Ovary (tissue), 7 donors: ENCODE measurements at regions not wholly inside any gene's neighbourhood (a gene's known extent, or its start where the extent isn't known, plus 50 kb on each side); places are given as distances from the start of the nearest gene placed in this dataset.

Source experiments
- DNase-seq, 5 donors: peaks; one replicate each; pipeline ENCODE4 v3.0.0-alpha.2; 2019 to 2020
- H3K27ac ChIP-seq, 2 donors: fragments of 200-600 bp; one replicate each; pipeline versions ENCODE4 v1.5.1 to v1.8.0; 2019 to 2022
- H3K27me3 ChIP-seq: fragments of 200-600 bp; one replicate; pipeline ENCODE4 v1.8.0; 2022
- H3K36me3 ChIP-seq: fragments of 200-600 bp; sonication (generic); one replicate; pipeline ENCODE4 v1.5.1; 2019
- H3K4me1 ChIP-seq: one replicate; pipeline ENCODE4 v1.8.1; 2013; ENCODE audit warnings: mild to moderate bottlenecking, moderate library complexity; ENCODE audit not compliant: insufficient read depth
- H3K4me3 ChIP-seq: fragments of 200-600 bp; sonication (generic); one replicate; pipeline ENCODE4 v1.5.1; 2017
- H3K9me3 ChIP-seq, 2 donors: fragments of 200-600 bp in 1 of 2; sonication (generic) in 1 of 2; one replicate each; pipeline versions ENCODE4 v1.5.1 to v1.8.1; 2013 to 2019; ENCODE audit warnings: mild to moderate bottlenecking in 1 of 2, moderate library complexity in 1 of 2
- EP300 ChIP-seq: sonication (generic); formaldehyde crosslinking; IDR thresholded peaks from one replicate; pipeline ENCODE4 v1.6.1; 2017; ENCODE audit warnings: antibody characterized with exemption
- POLR2A ChIP-seq: fragments of 450-650 bp; IDR thresholded peaks from one replicate; pipeline ENCODE4 v1.6.1; 2017; ENCODE audit warnings: antibody characterized with exemption, mild to moderate bottlenecking, moderate library complexity
- WGBS, 3 donors: extraction: QIAGEN DNeasy Blood & Tissue Kit in 1 of 3; methylation state at CpG; one replicate each; pipeline versions ENCODE4 v1.1.5 to v1.1.7; 2013 to 2017; 5-methylcytosine and 5-hydroxymethylcytosine counted together
- intact Hi-C, 4 donors: fragments of 100-400 bp; cut with DNase I; formaldehyde crosslinking; loops; one replicate each; pipeline versions ENCODE4 v1.11.0 to v1.15.1; 2022 to 2023
- TF ChIP-seq, protein P1 (sequence below), 3 donors: fragments of 450-650 bp in 2 of 3; fragments of 200-600 bp in 1 of 3; IDR thresholded peaks; one replicate each; pipeline versions ENCODE4 v1.5.1 to v1.8.0; 2016 to 2022; ENCODE audit warnings: antibody characterized with exemption in 3 of 3, mild to moderate bottlenecking in 1 of 3
- donor health status: DM: no; HTN: no; CAD: no; lungs with moderate emphysema.
- donor health status: DM: no; HTN: no; CAD: no.
- donor health status: Bipolar disorder and iron deficiency.
- donor health status: DM: no; HTN: no; CAD: no.
- donor health status: DM: yes; HTN: yes; CAD: no.

DNA sequence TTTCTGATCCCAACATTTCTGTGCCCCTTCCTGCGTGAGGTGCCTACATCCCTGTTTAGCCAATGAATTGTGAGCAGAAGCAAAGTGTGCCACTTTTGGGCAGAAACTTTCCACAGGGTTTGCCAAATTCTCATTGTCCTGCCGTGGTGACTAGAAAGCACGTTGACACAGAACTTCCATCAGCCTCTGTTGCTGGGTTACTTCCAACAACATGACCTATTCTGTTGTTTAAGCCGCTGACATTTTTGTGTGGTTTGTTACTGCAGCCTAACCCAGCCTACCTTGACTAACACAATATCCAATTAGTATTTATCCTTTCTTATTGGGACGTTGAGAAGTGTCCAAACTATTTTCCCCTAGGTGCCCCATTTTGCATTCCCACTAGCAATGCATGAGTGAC is 136.8 kb downstream of the URB2 start:
- Histone ChIP-seq H3K27ac (no peak overlapping the region), H3K36me3 (no peaks in the 10 kb centered on the region), H3K4me3 (no peak overlapping the region), H3K4me1 (no peaks in the 10 kb centered on the region), H3K9me3 (no peaks in the 10 kb centered on the region), H3K27me3 (no peaks in the 10 kb centered on the region)
- TF ChIP-seq, protein P1, sequence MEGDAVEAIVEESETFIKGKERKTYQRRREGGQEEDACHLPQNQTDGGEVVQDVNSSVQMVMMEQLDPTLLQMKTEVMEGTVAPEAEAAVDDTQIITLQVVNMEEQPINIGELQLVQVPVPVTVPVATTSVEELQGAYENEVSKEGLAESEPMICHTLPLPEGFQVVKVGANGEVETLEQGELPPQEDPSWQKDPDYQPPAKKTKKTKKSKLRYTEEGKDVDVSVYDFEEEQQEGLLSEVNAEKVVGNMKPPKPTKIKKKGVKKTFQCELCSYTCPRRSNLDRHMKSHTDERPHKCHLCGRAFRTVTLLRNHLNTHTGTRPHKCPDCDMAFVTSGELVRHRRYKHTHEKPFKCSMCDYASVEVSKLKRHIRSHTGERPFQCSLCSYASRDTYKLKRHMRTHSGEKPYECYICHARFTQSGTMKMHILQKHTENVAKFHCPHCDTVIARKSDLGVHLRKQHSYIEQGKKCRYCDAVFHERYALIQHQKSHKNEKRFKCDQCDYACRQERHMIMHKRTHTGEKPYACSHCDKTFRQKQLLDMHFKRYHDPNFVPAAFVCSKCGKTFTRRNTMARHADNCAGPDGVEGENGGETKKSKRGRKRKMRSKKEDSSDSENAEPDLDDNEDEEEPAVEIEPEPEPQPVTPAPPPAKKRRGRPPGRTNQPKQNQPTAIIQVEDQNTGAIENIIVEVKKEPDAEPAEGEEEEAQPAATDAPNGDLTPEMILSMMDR (IDR thresholded peaks at IDR 0.05), result no peak
- TF ChIP-seq EP300 (no peak), POLR2A (no peak)
- WGBS, 3 donors, result 78 to 82% (median 80%) methylated on average over 5 of the region's 5 CpGs
- intact Hi-C loops, result no loop called here
- DNase-seq, result no peak

DNA sequence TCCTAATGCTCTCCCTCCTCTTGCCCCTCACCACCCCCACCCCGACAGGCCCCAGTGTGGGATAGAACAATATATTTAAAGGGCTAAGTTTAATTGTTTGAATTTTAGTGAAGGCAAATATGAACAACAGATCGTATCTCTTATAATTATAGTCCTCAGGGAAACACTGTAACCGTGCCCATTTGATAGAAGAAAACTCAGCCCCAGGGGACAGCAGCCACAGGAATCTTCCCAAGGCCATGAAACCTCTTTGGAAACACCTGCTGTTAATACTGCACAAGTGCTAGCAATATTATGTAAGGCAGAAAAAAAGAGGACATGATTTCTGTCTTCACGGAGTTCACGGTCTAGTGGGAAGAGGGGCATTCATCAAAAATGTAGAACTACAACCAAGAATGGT is 142.2 kb downstream of the URB2 start:
- no peak for DNase-seq
- H3K36me3 ChIP-seq, result no peaks in the 10 kb centered on the region
- WGBS, 3 donors, result 34 to 64% (median 46%) methylated on average over 5 of the region's 5 CpGs

DNA sequence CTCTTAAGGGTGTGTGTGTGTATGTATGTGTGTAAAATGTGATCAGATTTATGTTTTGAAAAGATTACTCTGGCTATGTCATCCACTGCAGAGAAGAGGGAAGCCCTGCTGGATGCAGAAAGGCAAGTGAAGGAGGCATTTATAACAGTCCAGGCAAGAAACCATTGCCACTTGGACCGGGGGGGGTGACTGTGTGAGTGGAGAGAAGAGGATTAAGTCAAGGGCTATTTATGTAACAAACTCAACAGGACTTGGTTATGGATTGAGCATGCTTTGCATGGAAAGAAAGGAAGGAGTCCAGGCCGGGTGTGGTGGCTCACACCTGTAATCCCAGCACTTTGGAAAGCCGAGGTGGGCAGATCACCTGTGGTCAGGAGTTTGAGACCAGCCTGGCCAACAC is 143.0 kb downstream of the URB2 start:
- Histone ChIP-seq H3K27ac (no peak overlapping the region), H3K4me3 (no peak overlapping the region), H3K4me1 (no peaks in the 10 kb centered on the region), H3K36me3 (no peaks in the 10 kb centered on the region), H3K9me3 (no peaks in the 10 kb centered on the region), H3K27me3 (no peaks in the 10 kb centered on the region)
- 85 to 93% (median 88%) methylated on average over 3 of the region's 3 CpGs for WGBS, 3 donors
- no peak for DNase-seq
- no peak for TF ChIP-seq EP300
- TF ChIP-seq, protein P1 (IDR thresholded peaks at IDR 0.05), result no peak
- TF ChIP-seq POLR2A, result no peak
- intact Hi-C loops, result no loop called here

More for the DNA sequence above, 142.2 kb downstream of the URB2 start:
- H3K4me1 ChIP-seq, result no peaks in the 10 kb centered on the region
- intact Hi-C loops, result no loop called here
- no peak for TF ChIP-seq POLR2A
- TF ChIP-seq, protein P1 (IDR thresholded peaks at IDR 0.05), result no peak
- TF ChIP-seq EP300, result no peak
- H3K9me3 ChIP-seq, result no peaks in the 10 kb centered on the region
- no peak overlapping the region for H3K27ac ChIP-seq
- no peak overlapping the region for H3K4me3 ChIP-seq
- no peaks in the 10 kb centered on the region for H3K27me3 ChIP-seq

DNA sequence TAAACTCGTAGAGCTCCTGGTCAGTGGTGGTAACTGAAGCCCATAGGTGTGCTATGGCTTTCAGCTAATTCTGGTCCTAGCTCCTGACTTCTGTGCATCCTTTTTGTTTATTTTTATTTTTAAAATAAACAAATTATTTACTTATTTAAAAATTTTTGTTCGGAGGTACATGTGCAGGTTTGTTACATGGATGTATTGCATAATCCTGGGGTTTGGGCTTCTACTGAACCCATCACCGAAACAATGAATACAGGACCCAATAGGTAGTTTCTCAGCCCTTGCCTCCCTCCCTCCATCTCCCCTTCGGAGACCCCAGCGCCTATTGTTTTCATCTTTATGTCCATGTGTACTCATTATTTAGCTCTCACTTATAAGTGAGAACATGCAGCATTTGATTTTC is 143.8 kb downstream of the URB2 start:
- Histone ChIP-seq H3K36me3 (no peaks in the 10 kb centered on the region), H3K27me3 (no peaks in the 10 kb centered on the region), H3K27ac (no peak overlapping the region), H3K9me3 (no peaks in the 10 kb centered on the region), H3K4me1 (no peaks in the 10 kb centered on the region), H3K4me3 (no peak overlapping the region)
- TF ChIP-seq POLR2A (no peak), EP300 (no peak)
- TF ChIP-seq, protein P1 (IDR thresholded peaks at IDR 0.05), result no peak
- no peak for DNase-seq
- intact Hi-C loops, result no loop called here
- 85 to 89% (median 86%) methylated on average over 5 of the region's 5 CpGs for WGBS, 3 donors

DNA sequence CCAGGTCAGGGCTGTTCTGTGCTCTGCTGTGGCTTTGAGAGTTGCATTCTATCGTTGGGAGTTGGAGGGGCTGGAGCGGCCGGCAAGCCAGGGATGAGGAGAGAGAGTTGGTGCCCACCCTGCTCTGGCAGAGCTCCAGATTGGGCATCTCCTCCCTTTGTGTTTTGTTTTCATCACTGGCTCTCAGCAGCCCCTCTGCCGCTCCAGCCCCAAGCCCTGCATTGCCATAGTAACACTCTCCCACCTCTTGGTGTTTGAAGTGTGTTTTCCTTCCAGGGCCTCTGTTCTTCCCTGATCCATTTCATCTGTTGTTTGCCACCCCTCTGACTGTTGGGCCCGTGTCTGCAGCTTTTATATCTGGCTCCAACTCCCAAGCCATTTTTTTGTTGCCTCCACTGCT is 152.7 kb downstream of the URB2 start:
- Histone ChIP-seq H3K36me3 (no peaks in the 10 kb centered on the region), H3K4me1 (peaks cover 7% of the 10 kb centered on the region), H3K27me3 (no peaks in the 10 kb centered on the region), H3K4me3 (no peak overlapping the region), H3K9me3 (no peaks in the 10 kb centered on the region), H3K27ac (peak overlapping the region in 1 of 2 donors; percentile 56)
- intact Hi-C loops, result no loop called here
- WGBS, 3 donors, result 15 to 26% (median 18%) methylated on average over 5 of the region's 5 CpGs
- TF ChIP-seq POLR2A, result no peak
- TF ChIP-seq, protein P1 (IDR thresholded peaks at IDR 0.05), result no peak
- no peak for TF ChIP-seq EP300
- peak; percentile 25 to 42 (median 40) for DNase-seq
